IMR-90 (cell line): ENCODE measurements at regions not wholly inside any gene's neighbourhood (a gene's known extent, or its start where the extent isn't known, plus 50 kb on each side); places are given as distances from the start of the nearest gene placed in this dataset.

ENCODE experiments used
- ATAC-seq: fragments of 200-7000 bp; cut with Tn5 transposase; 2 replicates; pipeline ENCODE4 v1.9.1; 2020; ENCODE audit warnings: low read depth, mild to moderate bottlenecking, moderate library complexity
- BruUV-seq: library from RNA; stranded (reverse); fragments of 400-500 nt; replicated peaks from 2 replicates; lab custom pipeline; 2021; lab: Mats Ljungman, UMichigan
- CTCF ChIA-PET: fragments of 300-600 bp; formaldehyde crosslinking; extraction: SDS; loops from one replicate; lab custom pipeline; 2021; ENCODE audit warnings: antibody characterized with exemption; lab: Yijun Ruan, JAX
- POLR2A ChIA-PET: fragments of 300-600 bp; sonication (Branson Sonifier 250); formaldehyde crosslinking; loops from one replicate; lab custom pipeline; 2022; ENCODE audit warnings: antibody characterized with exemption; ENCODE audit not compliant: unreplicated experiment; lab: Charles Lee
- DNase-seq: peaks from one replicate; pipeline ENCODE4 v3.0.0; 2013
- H2AFZ ChIP-seq: replicated peaks from 2 replicates; pipeline ENCODE3; 2013; ENCODE audit warnings: low read length, mild to moderate bottlenecking; ENCODE audit not compliant: poor library complexity
- H2AK5ac ChIP-seq: 2 replicates; pipeline ENCODE4 v1.6.1; 2013; ENCODE audit warnings: low read depth, low read length, inconsistent platforms
- H2AK9ac ChIP-seq: replicated peaks from 2 replicates; pipeline ENCODE3; 2013; ENCODE audit warnings: mild to moderate bottlenecking, low read depth, low read length, moderate library complexity; ENCODE audit not compliant: poor library complexity
- H2BK120ac ChIP-seq: 2 replicates; pipeline ENCODE4 v1.6.1; 2013; ENCODE audit warnings: low read depth, low read length, inconsistent platforms
- H2BK15ac ChIP-seq: 3 replicates; pipeline ENCODE4 v1.6.1; 2013; ENCODE audit warnings: low read depth, low read length, inconsistent platforms
- H2BK20ac ChIP-seq: 2 replicates; pipeline ENCODE4 v1.6.1; 2013; ENCODE audit warnings: low read depth, mild to moderate bottlenecking, inconsistent platforms, low read length, moderate library complexity
- H2BK5ac ChIP-seq: 2 replicates; pipeline ENCODE4 v1.6.1; 2013; ENCODE audit warnings: mild to moderate bottlenecking, low read depth, low read length, inconsistent platforms; ENCODE audit not compliant: poor library complexity, severe bottlenecking
- H3K14ac ChIP-seq: replicated peaks from 2 replicates; pipeline ENCODE4 v1.6.1; 2013; ENCODE audit warnings: low read depth, low read length, inconsistent platforms
- H3K18ac ChIP-seq: 2 replicates; pipeline ENCODE4 v1.6.1; 2013; ENCODE audit warnings: low read depth, low read length, control low read depth
- H3K23ac ChIP-seq: 2 replicates; pipeline ENCODE4 v1.6.1; 2013; ENCODE audit warnings: low read depth, low read length, inconsistent platforms
- H3K27ac ChIP-seq: 2 replicates; pipeline ENCODE4 v1.5.1; 2013; ENCODE audit warnings: mild to moderate bottlenecking, control low read depth, low read length; ENCODE audit not compliant: insufficient read depth
- H3K27me3 ChIP-seq: 2 replicates; pipeline ENCODE4 v1.6.1; 2013; ENCODE audit warnings: low read length; ENCODE audit not compliant: control insufficient read depth, insufficient read depth
- H3K36me3 ChIP-seq: 2 replicates; pipeline ENCODE4 v1.6.1; 2013; ENCODE audit warnings: low read length, mixed read lengths; ENCODE audit not compliant: control insufficient read depth, insufficient read depth
- H3K4ac ChIP-seq: 2 replicates; pipeline ENCODE4 v1.6.1; 2013; ENCODE audit warnings: low read depth, low read length, inconsistent platforms
- H3K4me1 ChIP-seq: 2 replicates; pipeline ENCODE4 v1.6.1; 2013; ENCODE audit warnings: low read length, mixed read lengths; ENCODE audit not compliant: control insufficient read depth, insufficient read depth
- H3K4me2 ChIP-seq: 2 replicates; pipeline ENCODE4 v1.6.1; 2013; ENCODE audit warnings: low read depth, mild to moderate bottlenecking, control low read depth, low read length, moderate library complexity
- H3K4me3 ChIP-seq: 2 replicates; pipeline ENCODE4 v1.5.1; 2013; ENCODE audit warnings: low read depth, mild to moderate bottlenecking, control low read depth, low read length, moderate library complexity; ENCODE audit not compliant: insufficient read depth
- H3K56ac ChIP-seq: 2 replicates; pipeline ENCODE4 v1.6.1; 2013; ENCODE audit warnings: low read length, inconsistent platforms; ENCODE audit not compliant: insufficient read depth; ENCODE audit errors: extremely low read depth
- H3K79me1 ChIP-seq, 2 experiments: 2 replicates each; pipeline ENCODE4 v1.6.1; 2013; ENCODE audit warnings: low read length in 2 of 2, inconsistent platforms in 1 of 2, low read depth in 1 of 2
- H3K9ac ChIP-seq: 2 replicates; pipeline ENCODE4 v1.6.1; 2013; ENCODE audit warnings: low read depth, low read length, control low read depth
- H3K9me1 ChIP-seq: 2 replicates; pipeline ENCODE4 v1.6.1; 2013; ENCODE audit warnings: low read length, inconsistent platforms; ENCODE audit not compliant: insufficient read depth
- H3K9me3 ChIP-seq: 2 replicates; pipeline ENCODE4 v1.6.1; 2013; ENCODE audit warnings: low read length; ENCODE audit not compliant: control insufficient read depth, insufficient read depth
- H4K20me1 ChIP-seq: 2 replicates; pipeline ENCODE4 v1.6.1; 2013; ENCODE audit warnings: low read length, inconsistent platforms; ENCODE audit not compliant: insufficient read depth
- H4K5ac ChIP-seq: 2 replicates; pipeline ENCODE4 v1.6.1; 2013; ENCODE audit warnings: mild to moderate bottlenecking, low read depth, low read length, control low read depth
- H4K8ac ChIP-seq, 2 experiments: 2 replicates each; pipeline ENCODE4 v1.6.1; 2013; ENCODE audit warnings: low read depth in 2 of 2, low read length in 2 of 2, control low read depth in 1 of 2, inconsistent platforms in 1 of 2
- H4K91ac ChIP-seq: 2 replicates; pipeline ENCODE4 v1.6.1; 2013; ENCODE audit warnings: low read depth, low read length, inconsistent platforms; ENCODE audit not compliant: insufficient read depth
- CEBPB ChIP-seq: IDR thresholded peaks from 2 replicates; pipeline ENCODE4 v1.6.1; 2012; ENCODE audit warnings: low read depth, low read length, improper control_type of control experiment
- MXI1 ChIP-seq: IDR thresholded peaks from 2 replicates; pipeline ENCODE4 v1.6.1; 2012; ENCODE audit warnings: low read depth, mild to moderate bottlenecking, low read length, moderate library complexity, borderline replicate concordance
- WGBS, 2 experiments: methylation state at CpG; one replicate each; pipeline versions ENCODE4 v1.1.5 to v1.1.7; 2013; ENCODE audit warnings: missing lambda C conversion rate in 2 of 2; ENCODE audit not compliant: insufficient read length in 1 of 2; ENCODE audit errors: extremely low coverage in 2 of 2; 5-methylcytosine and 5-hydroxymethylcytosine counted together
- dilution Hi-C: fragments of 300-500 bp; cut with HindIII; formaldehyde crosslinking; loops from one replicate; pipeline ENCODE4 v1.14.3; 2018; ENCODE audit warnings: low sequenced_read_pairs; ENCODE audit not compliant: unreplicated experiment
- in situ Hi-C: fragments of 300-500 bp; cut with MboI; formaldehyde crosslinking; loops from 3 replicates; pipeline ENCODE4 v1.14.3; 2019; ENCODE audit warnings: low sequenced_read_pairs, inconsistent platforms, mixed read lengths
- intact Hi-C: fragments of 100-400 bp; cut with micrococcal nuclease; formaldehyde crosslinking; loops from 2 replicates; pipeline ENCODE4 v1.10.0; 2022

DNA sequence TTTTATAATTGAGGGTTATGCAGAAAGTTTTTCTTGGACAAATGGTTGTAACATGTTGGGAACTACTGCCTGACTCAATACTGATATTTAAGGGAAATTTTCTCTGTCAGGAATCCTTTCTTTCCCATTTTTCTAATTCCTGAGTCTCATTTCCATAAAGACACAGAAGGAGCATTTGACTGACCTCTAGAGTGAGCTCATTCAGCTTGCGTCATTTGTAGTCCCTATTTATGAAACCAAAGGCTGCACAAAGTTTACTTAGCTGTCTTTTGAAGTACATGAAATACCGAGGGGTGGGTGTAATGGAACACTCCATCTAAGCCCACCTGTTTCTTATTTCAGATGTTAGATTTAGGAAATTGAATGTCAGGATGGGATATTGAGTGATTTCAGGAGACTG lies 359.5 kb upstream of the C11orf87 start:
- peak; percentile 57 for ATAC-seq
- dilution Hi-C loops (no loop called here), in situ Hi-C loops (no loop called here), intact Hi-C loops (no loop called here)
- Histone ChIP-seq H3K27ac (no peak overlapping the region), H3K4ac (no peak overlapping the region), H3K14ac (no peak overlapping the region), H3K4me1 (no peaks in the 10 kb centered on the region), H2AFZ (no peak overlapping the region), H2BK15ac (no peak overlapping the region), H3K18ac (no peak overlapping the region), H2BK20ac (no peak overlapping the region), H2BK120ac (no peak overlapping the region), H4K20me1 (no peaks in the 10 kb centered on the region), H3K9me1 (no peaks in the 10 kb centered on the region), H3K27me3 (no peaks in the 10 kb centered on the region), H3K9ac (no peak overlapping the region), H2AK5ac (no peak overlapping the region), H3K4me3 (no peak overlapping the region), H3K23ac (no peak overlapping the region), H4K5ac (no peak overlapping the region), H3K79me1 (no peaks in the 10 kb centered on the region), H3K56ac (no peak overlapping the region), H3K36me3 (no peaks in the 10 kb centered on the region), H3K9me3 (no peaks in the 10 kb centered on the region), H2AK9ac (no peak overlapping the region), H4K8ac (no peak overlapping the region), H3K4me2 (no peak overlapping the region), H2BK5ac (no peak overlapping the region), H4K91ac (no peak overlapping the region)
- ChIA-PET CTCF (no interaction called here), POLR2A (no interaction called here)
- BruUV-seq, result no TSS peak
- DNase-seq, result peak; percentile 71
- TF ChIP-seq MXI1 (no peak), CEBPB (peak; percentile 52; the same call in 1 of the 2 replicates)
- no CpG with 5 or more reads among the region's 2 CpGs for WGBS, 2 experiments
